ENCODE measurements at regions not wholly inside any gene's neighbourhood (a gene's known extent, or its start where the extent isn't known, plus 50 kb on each side); places are given as distances from the start of the nearest gene placed in this dataset.
"Not testable (repeated sequence)": the region's sequence is repeated elsewhere in the genome, so short reads cannot be mapped to it uniquely, and the experiment has no call there.

DNA sequence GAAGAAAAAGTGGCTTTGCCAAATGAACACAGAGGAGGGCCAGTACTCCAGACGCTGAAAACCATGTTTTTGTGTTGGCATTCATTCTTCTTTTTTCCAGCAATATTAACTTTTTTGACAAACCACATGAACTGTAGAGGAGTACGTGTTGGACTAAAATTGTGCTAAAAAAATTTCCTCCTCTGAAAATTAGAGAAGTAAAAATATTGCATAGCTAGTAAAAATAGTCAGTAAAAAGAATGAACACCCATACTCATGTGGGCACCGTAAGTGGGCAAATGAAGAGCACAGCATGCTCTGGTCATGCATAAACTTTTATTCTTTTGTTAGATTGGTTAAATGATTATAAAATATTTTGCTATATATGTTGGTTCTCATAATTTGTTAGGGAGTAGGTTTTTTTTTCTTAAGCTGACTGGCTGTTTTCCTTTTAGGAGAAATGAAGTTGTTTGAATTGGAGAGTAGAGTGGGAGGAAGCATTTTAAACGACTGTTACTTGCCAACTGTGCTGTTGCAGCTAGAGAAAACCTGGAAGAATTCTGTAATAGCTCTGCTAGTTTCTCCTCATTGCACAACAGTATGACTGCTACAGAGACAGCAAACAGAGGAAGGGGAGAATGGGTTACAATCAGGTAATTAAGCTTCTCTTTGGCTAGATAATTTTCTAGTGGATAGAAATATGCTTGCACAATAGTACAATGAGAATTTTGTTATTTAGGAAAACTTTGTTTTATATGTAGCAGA lies 222.4 kb downstream of the KCTD12 start:
- no TSS peak for BruUV-seq (replicated peaks)
- CTCF ChIA-PET = interaction anchor here (0.6 kb wide), 1 partner anchor 77 kb away, joined by 3 read pairs; no protein-coding TSS in a partner anchor
- Histone ChIP-seq H3K9me3 (ENCODE audit: low read depth, low read length, poor library complexity, severe bottlenecking) (no peaks in the 10 kb centered on the region), H3K4me3 (ENCODE audit: low read depth, low read length, poor library complexity, severe bottlenecking) (no peak overlapping the region), H3K36me3 (ENCODE audit: insufficient read depth, low read length, poor library complexity, severe bottlenecking) (no peaks in the 10 kb centered on the region), H3K27ac (ENCODE audit: low read depth, low read length, poor library complexity, severe bottlenecking) (no peak overlapping the region), H3K4me1 (ENCODE audit: insufficient read depth, low read length, poor library complexity, severe bottlenecking) (no peaks in the 10 kb centered on the region), H3K27me3 (replicated peaks; ENCODE audit: insufficient read depth, low read depth, low read length, poor library complexity) (no peaks in the 10 kb centered on the region)
- no peak for TF ChIP-seq EZH2 (IDR thresholded peaks at IDR 0.05; ENCODE audit: borderline replicate concordance, low read depth, low read length, poor library complexity, severe bottlenecking)
- TF ChIP-seq, protein P1, sequence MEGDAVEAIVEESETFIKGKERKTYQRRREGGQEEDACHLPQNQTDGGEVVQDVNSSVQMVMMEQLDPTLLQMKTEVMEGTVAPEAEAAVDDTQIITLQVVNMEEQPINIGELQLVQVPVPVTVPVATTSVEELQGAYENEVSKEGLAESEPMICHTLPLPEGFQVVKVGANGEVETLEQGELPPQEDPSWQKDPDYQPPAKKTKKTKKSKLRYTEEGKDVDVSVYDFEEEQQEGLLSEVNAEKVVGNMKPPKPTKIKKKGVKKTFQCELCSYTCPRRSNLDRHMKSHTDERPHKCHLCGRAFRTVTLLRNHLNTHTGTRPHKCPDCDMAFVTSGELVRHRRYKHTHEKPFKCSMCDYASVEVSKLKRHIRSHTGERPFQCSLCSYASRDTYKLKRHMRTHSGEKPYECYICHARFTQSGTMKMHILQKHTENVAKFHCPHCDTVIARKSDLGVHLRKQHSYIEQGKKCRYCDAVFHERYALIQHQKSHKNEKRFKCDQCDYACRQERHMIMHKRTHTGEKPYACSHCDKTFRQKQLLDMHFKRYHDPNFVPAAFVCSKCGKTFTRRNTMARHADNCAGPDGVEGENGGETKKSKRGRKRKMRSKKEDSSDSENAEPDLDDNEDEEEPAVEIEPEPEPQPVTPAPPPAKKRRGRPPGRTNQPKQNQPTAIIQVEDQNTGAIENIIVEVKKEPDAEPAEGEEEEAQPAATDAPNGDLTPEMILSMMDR (conservative IDR thresholded peaks at IDR 0.05; ENCODE audit: low read depth, low read length) = no peak
- POLR2A ChIA-PET (ENCODE audit: low non-redundant PET) = no interaction called here
- no peak for DNase-seq (ENCODE audit: low spot score)
- intact Hi-C loops (cut with micrococcal nuclease; ENCODE audit: unreplicated experiment) = no loop called here

DNA sequence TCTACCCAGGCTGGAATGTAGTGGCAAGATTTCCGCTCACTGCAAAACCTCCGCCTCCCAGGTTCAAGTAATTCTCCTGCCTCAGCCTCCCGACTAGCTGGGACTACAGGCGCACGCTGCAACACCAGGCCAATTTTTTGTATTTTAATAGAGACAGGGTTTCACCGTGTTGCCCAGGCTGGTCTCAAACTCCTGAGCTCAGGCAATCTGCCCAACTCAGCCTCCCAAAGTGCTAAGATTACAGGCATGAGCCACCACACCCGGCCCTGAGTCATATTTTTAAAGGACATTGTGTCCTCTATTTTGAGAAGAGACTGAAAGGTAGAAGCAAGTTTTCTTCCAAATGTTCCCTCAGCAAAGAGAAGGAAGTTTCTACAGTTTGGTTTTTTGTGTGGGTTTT lies 227.1 kb downstream of the KCTD12 start:
- DNase-seq (ENCODE audit: low spot score); H3K4me3 ChIP-seq (ENCODE audit: low read depth, low read length, poor library complexity, severe bottlenecking); CTCF ChIA-PET; H3K9me3 ChIP-seq (ENCODE audit: low read depth, low read length, poor library complexity, severe bottlenecking); H3K27me3 ChIP-seq (replicated peaks; ENCODE audit: insufficient read depth, low read depth, low read length, poor library complexity); H3K36me3 ChIP-seq (ENCODE audit: insufficient read depth, low read length, poor library complexity, severe bottlenecking); H3K27ac ChIP-seq (ENCODE audit: low read depth, low read length, poor library complexity, severe bottlenecking); BruUV-seq (replicated peaks); POLR2A ChIA-PET (ENCODE audit: low non-redundant PET); intact Hi-C loops (cut with micrococcal nuclease; ENCODE audit: unreplicated experiment); H3K4me1 ChIP-seq (ENCODE audit: insufficient read depth, low read length, poor library complexity, severe bottlenecking): not testable (repeated sequence)

DNA sequence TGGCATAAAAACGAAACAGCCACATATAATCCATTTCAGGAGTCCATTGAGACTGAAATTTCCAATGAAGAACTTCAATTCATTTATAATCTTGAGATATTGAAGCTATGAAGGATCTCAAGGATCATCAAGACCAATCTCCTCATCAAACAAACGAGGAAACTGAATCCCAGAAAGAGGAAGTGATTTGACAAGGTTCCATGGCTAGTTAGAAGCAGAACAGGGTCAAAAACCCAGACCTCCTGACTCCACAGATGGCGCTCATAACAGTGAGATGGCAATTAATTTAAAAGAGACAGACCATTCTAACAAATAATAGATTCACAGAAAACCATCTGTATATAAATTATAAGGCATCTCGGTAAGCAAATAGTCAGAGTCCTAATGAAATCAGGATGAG lies 229.7 kb downstream of the KCTD12 start:
- TF ChIP-seq, protein P1 (conservative IDR thresholded peaks at IDR 0.05; ENCODE audit: low read depth, low read length) = no peak
- TF ChIP-seq EZH2 (IDR thresholded peaks at IDR 0.05; ENCODE audit: borderline replicate concordance, low read depth, low read length, poor library complexity, severe bottlenecking) = no peak
- no peak for DNase-seq (ENCODE audit: low spot score)
- Histone ChIP-seq H3K27me3 (replicated peaks; ENCODE audit: insufficient read depth, low read depth, low read length, poor library complexity) (no peaks in the 10 kb centered on the region), H3K4me3 (ENCODE audit: low read depth, low read length, poor library complexity, severe bottlenecking) (no peak overlapping the region), H3K9me3 (ENCODE audit: low read depth, low read length, poor library complexity, severe bottlenecking) (no peaks in the 10 kb centered on the region), H3K36me3 (ENCODE audit: insufficient read depth, low read length, poor library complexity, severe bottlenecking) (no peaks in the 10 kb centered on the region), H3K27ac (ENCODE audit: low read depth, low read length, poor library complexity, severe bottlenecking) (no peak overlapping the region), H3K4me1 (ENCODE audit: insufficient read depth, low read length, poor library complexity, severe bottlenecking) (no peaks in the 10 kb centered on the region)
- BruUV-seq (replicated peaks) = no TSS peak
- CTCF ChIA-PET = no interaction called here
- intact Hi-C loops (cut with micrococcal nuclease; ENCODE audit: unreplicated experiment) = no loop called here
- POLR2A ChIA-PET (ENCODE audit: low non-redundant PET) = no interaction called here

DNA sequence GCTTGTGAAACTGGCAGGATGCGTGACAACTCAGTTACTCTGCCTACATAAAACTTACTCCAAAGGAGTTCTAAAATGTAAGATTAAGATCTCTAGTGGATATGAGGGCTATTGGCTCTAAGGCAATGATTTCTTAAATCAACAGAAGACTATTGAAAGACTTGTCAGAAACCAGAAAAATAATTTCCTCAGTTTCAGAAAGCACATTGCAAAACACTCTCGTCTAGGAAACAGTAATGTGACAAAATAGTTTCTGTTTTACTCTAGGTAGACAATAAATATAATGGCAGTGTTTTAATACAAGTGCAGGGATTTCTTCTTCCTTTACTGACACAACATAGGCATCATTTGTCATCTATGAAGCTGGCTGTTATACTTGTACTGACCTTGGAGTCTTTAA lies 230.1 kb downstream of the KCTD12 start:
- intact Hi-C loops (cut with micrococcal nuclease; ENCODE audit: unreplicated experiment) = no loop called here
- BruUV-seq (replicated peaks) = no TSS peak
- DNase-seq (ENCODE audit: low spot score) = no peak
- H3K27me3 ChIP-seq (replicated peaks; ENCODE audit: insufficient read depth, low read depth, low read length, poor library complexity) = no peaks in the 10 kb centered on the region
- no peak overlapping the region for H3K27ac ChIP-seq (ENCODE audit: low read depth, low read length, poor library complexity, severe bottlenecking)
- ChIA-PET CTCF (no interaction called here), POLR2A (ENCODE audit: low non-redundant PET) (no interaction called here)
- no peaks in the 10 kb centered on the region for H3K4me1 ChIP-seq (ENCODE audit: insufficient read depth, low read length, poor library complexity, severe bottlenecking)
- no peaks in the 10 kb centered on the region for H3K36me3 ChIP-seq (ENCODE audit: insufficient read depth, low read length, poor library complexity, severe bottlenecking)
- TF ChIP-seq, protein P1 (conservative IDR thresholded peaks at IDR 0.05; ENCODE audit: low read depth, low read length) = no peak
- TF ChIP-seq EZH2 (IDR thresholded peaks at IDR 0.05; ENCODE audit: borderline replicate concordance, low read depth, low read length, poor library complexity, severe bottlenecking) = no peak
- H3K4me3 ChIP-seq (ENCODE audit: low read depth, low read length, poor library complexity, severe bottlenecking) = no peak overlapping the region
- no peaks in the 10 kb centered on the region for H3K9me3 ChIP-seq (ENCODE audit: low read depth, low read length, poor library complexity, severe bottlenecking)

Measured in A673 (cell line).